ENCODE measurements at regions not wholly inside any gene's neighbourhood (a gene's known extent, or its start where the extent isn't known, plus 50 kb on each side); places are given as distances from the start of the nearest gene placed in this dataset.

GRCh38 chr10:78596556-78596955, 472.2 kb upstream of the ZMIZ1 start:
- no peak for TF ChIP-seq TAF1 (IDR thresholded peaks at IDR 0.05; ENCODE audit: borderline replicate concordance, insufficient read depth, low read length)
- no peak for TF ChIP-seq POLR2AphosphoS5 (IDR thresholded peaks at IDR 0.05; ENCODE audit: low read depth, low read length)
- TF ChIP-seq REST (IDR thresholded peaks at IDR 0.05; ENCODE audit: insufficient read depth in 1 of 2, low read depth in 2 of 2, low read length in 2 of 2), result no peak
- no peak for TF ChIP-seq SIN3A (IDR thresholded peaks at IDR 0.05; ENCODE audit: borderline replicate concordance, insufficient read depth, low read length)
- no peak for TF ChIP-seq FOXP2 (optimal IDR thresholded peaks at IDR 0.05; ENCODE audit: borderline replicate concordance, extremely low read depth, extremely low read length, insufficient read depth)
